SK-N-SH treated with all-trans-retinoic acid at 6 μM for 48 hours (cell line): ENCODE measurements at regions not wholly inside any gene's neighbourhood (a gene's known extent, or its start where the extent isn't known, plus 50 kb on each side); places are given as distances from the start of the nearest gene placed in this dataset.

Experiments used
- ATAC-seq: fragments of 200-7000 bp; cut with Tn5 transposase; 3 replicates; pipeline ENCODE4 v1.9.1; 2020; ENCODE audit warnings: mild to moderate bottlenecking, moderate library complexity
- ARNTL ChIP-seq: fragments of 450-650 bp; formaldehyde crosslinking; IDR thresholded peaks from 2 replicates; pipeline ENCODE4 v1.5.0; 2020; ENCODE audit warnings: low read depth, mild to moderate bottlenecking, moderate library complexity, borderline replicate concordance
- BACH2 ChIP-seq: fragments of 250-450 bp; sonication (Bioruptor Pico); IDR thresholded peaks from 2 replicates; pipeline ENCODE4 v1.9.0; 2021; ENCODE audit warnings: mild to moderate bottlenecking, borderline replicate concordance
- CSDC2 ChIP-seq: fragments of 250-450 bp; sonication (Bioruptor Pico); IDR thresholded peaks from 2 replicates; pipeline ENCODE4 v1.5.0; 2020; ENCODE audit warnings: mild to moderate bottlenecking, moderate library complexity
- ESRRG ChIP-seq: fragments of 250-450 bp; sonication (Bioruptor Pico); IDR thresholded peaks from 2 replicates; pipeline ENCODE4 v1.6.1; 2021; ENCODE audit warnings: mild to moderate bottlenecking
- ISL1 ChIP-seq: fragments of 250-450 bp; sonication (Bioruptor Pico); IDR thresholded peaks from 2 replicates; pipeline ENCODE4 v2.1.2; 2022; ENCODE audit warnings: mild to moderate bottlenecking, moderate library complexity
- OSR1 ChIP-seq: fragments of 250-450 bp; sonication (Bioruptor Pico); IDR thresholded peaks from 2 replicates; pipeline ENCODE4 v1.8.0; 2022; ENCODE audit warnings: moderate library complexity, mild to moderate bottlenecking, inconsistent platforms
- PATZ1 ChIP-seq: fragments of 250-450 bp; sonication (Bioruptor Pico); IDR thresholded peaks from 2 replicates; pipeline ENCODE4 v1.8.0; 2020; ENCODE audit warnings: mild to moderate bottlenecking, moderate library complexity, borderline replicate concordance
- POU6F1 ChIP-seq: fragments of 250-450 bp; sonication (Bioruptor Pico); IDR thresholded peaks from 2 replicates; pipeline ENCODE4 v1.8.0; 2021; ENCODE audit warnings: low read depth, mild to moderate bottlenecking, moderate library complexity, borderline replicate concordance
- PPARA ChIP-seq: fragments of 250-450 bp; sonication (Bioruptor Pico); IDR thresholded peaks from 2 replicates; pipeline ENCODE4 v1.5.0; 2020; ENCODE audit warnings: mild to moderate bottlenecking, borderline replicate concordance
- RARB ChIP-seq: fragments of 250-450 bp; sonication (Bioruptor Pico); IDR thresholded peaks from 2 replicates; pipeline ENCODE4 v1.8.0; 2021; ENCODE audit warnings: mild to moderate bottlenecking, moderate library complexity
- SNAI2 ChIP-seq: fragments of 250-450 bp; sonication (Bioruptor Pico); IDR thresholded peaks from 2 replicates; pipeline ENCODE4 v1.5.0; 2020; ENCODE audit warnings: mild to moderate bottlenecking, moderate library complexity
- TCF4 ChIP-seq: fragments of 250-450 bp; sonication (Bioruptor Pico); IDR thresholded peaks from 2 replicates; pipeline ENCODE4 v1.8.0; 2021; ENCODE audit warnings: mild to moderate bottlenecking, moderate library complexity, borderline replicate concordance
- TOX ChIP-seq: fragments of 250-450 bp; sonication (Bioruptor Pico); IDR thresholded peaks from 2 replicates; pipeline ENCODE4 v1.8.0; 2021; ENCODE audit warnings: mild to moderate bottlenecking, moderate library complexity, borderline replicate concordance
- TSHZ2 ChIP-seq: fragments of 250-450 bp; sonication (Bioruptor Pico); IDR thresholded peaks from 2 replicates; pipeline ENCODE4 v1.5.0; 2020; ENCODE audit warnings: mild to moderate bottlenecking, moderate library complexity
- ZC3H10 ChIP-seq: fragments of 250-450 bp; sonication (Bioruptor Pico); IDR thresholded peaks from 2 replicates; pipeline ENCODE4 v1.5.1; 2021; ENCODE audit warnings: mild to moderate bottlenecking, moderate library complexity
- ZFP3 ChIP-seq: fragments of 250-450 bp; sonication (Bioruptor Pico); IDR thresholded peaks from 2 replicates; pipeline ENCODE4 v1.5.0; 2020; ENCODE audit warnings: mild to moderate bottlenecking, moderate library complexity
- ZFP30 ChIP-seq: fragments of 450-650 bp; formaldehyde crosslinking; IDR thresholded peaks from 2 replicates; pipeline ENCODE4 v1.5.0; 2022; ENCODE audit warnings: mild to moderate bottlenecking, moderate library complexity
- ZNF565 ChIP-seq: fragments of 450-650 bp; formaldehyde crosslinking; conservative IDR thresholded peaks from 2 replicates; pipeline ENCODE4 v1.5.0; 2020; ENCODE audit warnings: low read depth, mild to moderate bottlenecking, moderate library complexity
- ZNF70 ChIP-seq: fragments of 450-650 bp; formaldehyde crosslinking; IDR thresholded peaks from 2 replicates; pipeline ENCODE4 v1.5.0; 2020; ENCODE audit warnings: mild to moderate bottlenecking, moderate library complexity
- ZNF8 ChIP-seq: fragments of 450-650 bp; formaldehyde crosslinking; IDR thresholded peaks from 2 replicates; pipeline ENCODE4 v1.5.0; 2020; ENCODE audit warnings: mild to moderate bottlenecking, moderate library complexity
- TF ChIP-seq, protein P1 (sequence below): fragments of 250-450 bp; sonication (Bioruptor Pico); IDR thresholded peaks from 2 replicates; pipeline ENCODE4 v1.5.1; 2020; ENCODE audit warnings: low read depth, mild to moderate bottlenecking, moderate library complexity
- TF ChIP-seq, protein P2 (sequence below): fragments of 250-450 bp; sonication (Bioruptor Pico); IDR thresholded peaks from 2 replicates; pipeline ENCODE4 v1.5.1; 2021; ENCODE audit warnings: mild to moderate bottlenecking, moderate library complexity

- ATAC-seq, result no peak
- TF ChIP-seq, protein P1, sequence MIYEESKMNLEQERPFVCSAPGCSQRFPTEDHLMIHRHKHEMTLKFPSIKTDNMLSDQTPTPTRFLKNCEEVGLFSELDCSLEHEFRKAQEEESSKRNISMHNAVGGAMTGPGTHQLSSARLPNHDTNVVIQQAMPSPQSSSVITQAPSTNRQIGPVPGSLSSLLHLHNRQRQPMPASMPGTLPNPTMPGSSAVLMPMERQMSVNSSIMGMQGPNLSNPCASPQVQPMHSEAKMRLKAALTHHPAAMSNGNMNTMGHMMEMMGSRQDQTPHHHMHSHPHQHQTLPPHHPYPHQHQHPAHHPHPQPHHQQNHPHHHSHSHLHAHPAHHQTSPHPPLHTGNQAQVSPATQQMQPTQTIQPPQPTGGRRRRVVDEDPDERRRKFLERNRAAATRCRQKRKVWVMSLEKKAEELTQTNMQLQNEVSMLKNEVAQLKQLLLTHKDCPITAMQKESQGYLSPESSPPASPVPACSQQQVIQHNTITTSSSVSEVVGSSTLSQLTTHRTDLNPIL (CRISPR knock-in tag), result no peak
- no peak for TF ChIP-seq ZFP3 (CRISPR knock-in tag)
Observed at GRCh38 chr1:98280049-98280448, 359.2 kb upstream of the DPYD start.

- ATAC-seq, result no peak
Observed at GRCh38 chr1:98278055-98278454, 357.2 kb upstream of the DPYD start.

GRCh38 chr1:98277118-98277517 lies 356.3 kb upstream of the DPYD start:
- ATAC-seq, result peak; percentile 86
- TF ChIP-seq, protein P2, sequence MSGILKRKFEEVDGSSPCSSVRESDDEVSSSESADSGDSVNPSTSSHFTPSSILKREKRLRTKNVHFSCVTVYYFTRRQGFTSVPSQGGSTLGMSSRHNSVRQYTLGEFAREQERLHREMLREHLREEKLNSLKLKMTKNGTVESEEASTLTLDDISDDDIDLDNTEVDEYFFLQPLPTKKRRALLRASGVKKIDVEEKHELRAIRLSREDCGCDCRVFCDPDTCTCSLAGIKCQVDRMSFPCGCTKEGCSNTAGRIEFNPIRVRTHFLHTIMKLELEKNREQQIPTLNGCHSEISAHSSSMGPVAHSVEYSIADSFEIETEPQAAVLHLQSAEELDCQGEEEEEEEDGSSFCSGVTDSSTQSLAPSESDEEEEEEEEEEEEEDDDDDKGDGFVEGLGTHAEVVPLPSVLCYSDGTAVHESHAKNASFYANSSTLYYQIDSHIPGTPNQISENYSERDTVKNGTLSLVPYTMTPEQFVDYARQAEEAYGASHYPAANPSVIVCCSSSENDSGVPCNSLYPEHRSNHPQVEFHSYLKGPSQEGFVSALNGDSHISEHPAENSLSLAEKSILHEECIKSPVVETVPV, result no peak
- no peak for TF ChIP-seq OSR1
- no peak for TF ChIP-seq ZNF70 (CRISPR knock-in tag)
- no peak for TF ChIP-seq ISL1 (CRISPR knock-in tag)
- no peak for TF ChIP-seq ARNTL (CRISPR knock-in tag)
- no peak for TF ChIP-seq CSDC2 (CRISPR knock-in tag)
- no peak for TF ChIP-seq BACH2

More at GRCh38 chr1:98278055-98278454, 357.2 kb upstream of the DPYD start:
- no peak for TF ChIP-seq PPARA (CRISPR knock-in tag)
- TF ChIP-seq ESRRG, result no peak
- TF ChIP-seq TCF4 (CRISPR knock-in tag), result no peak
- TF ChIP-seq ZC3H10 (CRISPR knock-in tag), result no peak
- TF ChIP-seq ZNF8 (CRISPR knock-in tag), result no peak
- TF ChIP-seq ZFP30, result no peak
- TF ChIP-seq ZNF565 (CRISPR knock-in tag), result no peak
- no peak for TF ChIP-seq ZFP3 (CRISPR knock-in tag)
- no peak for TF ChIP-seq PATZ1 (CRISPR knock-in tag)
- no peak for TF ChIP-seq RARB (CRISPR knock-in tag)
- TF ChIP-seq, protein P1 (CRISPR knock-in tag), result no peak
- TF ChIP-seq CSDC2 (CRISPR knock-in tag), result no peak
- no peak for TF ChIP-seq POU6F1 (CRISPR knock-in tag)
- TF ChIP-seq BACH2, result no peak
- TF ChIP-seq SNAI2 (CRISPR knock-in tag), result no peak
- TF ChIP-seq TOX (CRISPR knock-in tag), result no peak
- no peak for TF ChIP-seq OSR1

GRCh38 chr1:98276514-98276913 lies 355.7 kb upstream of the DPYD start:
- no peak for ATAC-seq
- TF ChIP-seq TOX (CRISPR knock-in tag) (no peak), TSHZ2 (CRISPR knock-in tag) (no peak), ZNF70 (CRISPR knock-in tag) (no peak), SNAI2 (CRISPR knock-in tag) (no peak), ZFP30 (no peak), RARB (CRISPR knock-in tag) (no peak), BACH2 (no peak), PATZ1 (CRISPR knock-in tag) (no peak), TCF4 (CRISPR knock-in tag) (no peak), ISL1 (CRISPR knock-in tag) (no peak), ESRRG (no peak)
- TF ChIP-seq, protein P2, result no peak
